ENCODE measurements at regions not wholly inside any gene's neighbourhood (a gene's known extent, or its start where the extent isn't known, plus 50 kb on each side); places are given as distances from the start of the nearest gene placed in this dataset.

DNA sequence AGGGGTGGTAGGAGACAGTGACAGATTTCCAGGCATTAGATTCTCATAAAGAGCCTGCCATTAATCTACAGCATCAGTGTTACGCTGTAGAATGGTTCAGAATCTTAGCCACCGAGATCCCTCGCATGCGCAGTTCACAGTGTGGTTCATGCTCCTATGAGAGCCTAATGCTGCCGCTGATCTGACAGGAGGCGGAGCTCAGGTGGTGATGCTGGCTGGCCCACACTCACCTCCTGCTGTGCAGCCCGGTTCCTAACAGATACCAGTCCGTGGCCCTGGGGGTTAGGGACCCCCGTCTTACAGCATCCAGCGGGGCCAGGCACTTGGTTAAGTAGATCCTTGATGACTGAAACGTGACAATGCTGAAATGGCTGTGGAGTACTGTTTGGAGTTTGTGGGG lies 163.6 kb upstream of the C1orf21 start:
- H3K4me3 ChIP-seq (replicated peaks in 1 of 3; ENCODE audit: insufficient read depth in 1 of 3, low read depth in 2 of 3, low read length in 3 of 3) = no peak overlapping the region
- no peaks in the 10 kb centered on the region for H4K20me1 ChIP-seq (ENCODE audit: insufficient read depth, low read length)
- H3K79me2 ChIP-seq (ENCODE audit: insufficient read depth, low read length) = no peaks in the 10 kb centered on the region
- no peak overlapping the region for H3K27ac ChIP-seq (ENCODE audit: extremely low read length, insufficient read depth, low read length)
- in situ Hi-C loops (cut with HindIII; ENCODE audit: extremely low pct_ligation_motif_present, low pct_unique_long_range_greater_than_20kb) = loop anchor here (5.0 to 25.0 kb wide), 2 partner anchors 146 to 286 kb away; no protein-coding TSS in a partner anchor
- peaks cover 0 to 7% of the 10 kb centered on the region in 2 experiments; a peak in 3 of 5 replicates for H3K27me3 ChIP-seq (ENCODE audit: control insufficient read depth in 1 of 2, insufficient read depth in 2 of 2, low read length in 2 of 2)
- FAIRE-seq = no peak
- ATAC-seq = no peak
- H3K36me3 ChIP-seq (replicated peaks in 1 of 2; ENCODE audit: control insufficient read depth in 1 of 2, insufficient read depth in 2 of 2, low read length in 2 of 2) = no peaks in the 10 kb centered on the region
- TF ChIP-seq DPF2 (CRISPR knock-in tag; IDR thresholded peaks at IDR 0.05; ENCODE audit: borderline replicate concordance, low read depth) (no peak), ZSCAN5A (CRISPR knock-in tag; IDR thresholded peaks at IDR 0.05; ENCODE audit: borderline replicate concordance) (no peak), HNRNPK (IDR thresholded peaks at IDR 0.05; ENCODE audit: low read depth, low read length, poor library complexity, severe bottlenecking) (no peak), ZNF101 (CRISPR knock-in tag; IDR thresholded peaks at IDR 0.05; ENCODE audit: borderline replicate concordance, low read depth) (no peak), TP53 (CRISPR knock-in tag; conservative IDR thresholded peaks at IDR 0.05) (no peak), ZNF710 (CRISPR knock-in tag; IDR thresholded peaks at IDR 0.05; ENCODE audit: borderline replicate concordance) (no peak), ZNF3 (CRISPR knock-in tag; IDR thresholded peaks at IDR 0.05) (no peak), SRSF4 (IDR thresholded peaks at IDR 0.05; ENCODE audit: low read depth, low read length, poor library complexity, severe bottlenecking) (no peak)
- 43% methylated on average over 8 of the region's 11 CpGs for WGBS (ENCODE audit: low lambda C conversion rate)
- H3K9ac ChIP-seq (ENCODE audit: insufficient read depth, low read depth, low read length) = no peak overlapping the region
- CTCF ChIA-PET (ENCODE audit: low intra/inter-chr PET ratio, low total read pairs) = interaction anchor here (1.9 kb wide), 1 partner anchor 148 kb away, joined by 24 read pairs; no protein-coding TSS in a partner anchor
- intact Hi-C loops (cut with micrococcal nuclease; ENCODE audit: unreplicated experiment) = loop anchor here (5.0 to 10.0 kb wide), 2 partner anchors 339 to 472 kb away; no protein-coding TSS in a partner anchor
- H3K9me3 ChIP-seq (ENCODE audit: low read length) = no peaks in the 10 kb centered on the region
- POLR2A ChIA-PET = no interaction called here
- DNase-seq (ENCODE audit: low spot score) = no peak
- H3K4me2 ChIP-seq (ENCODE audit: low read depth, low read length) = no peak overlapping the region
- H2AFZ ChIP-seq (ENCODE audit: low read length) = no peak overlapping the region
- BruUV-seq (replicated peaks) = no TSS peak
- H3K4me1 ChIP-seq (ENCODE audit: insufficient read depth, low read length) = no peaks in the 10 kb centered on the region
